CD4-positive, alpha-beta T cell (primary cell): ENCODE measurements at regions not wholly inside any gene's neighbourhood (a gene's known extent, or its start where the extent isn't known, plus 50 kb on each side); places are given as distances from the start of the nearest gene placed in this dataset.
"Not testable (repeated sequence)": the region's sequence is repeated elsewhere in the genome, so short reads cannot be mapped to it uniquely, and the experiment has no call there.

Source experiments
- ATAC-seq: fragments of 200-7000 bp; cut with Tn5 transposase; one replicate; pipeline ENCODE4 v1.10.0; 2022; ENCODE audit warnings: mild to moderate bottlenecking; ENCODE audit not compliant: poor library complexity
- CTCF ChIA-PET: fragments of 350-600 bp; sonication (Branson Sonifier 250); formaldehyde crosslinking; loops from one replicate; lab custom pipeline; 2021; ENCODE audit warnings: antibody characterized with exemption, inconsistent platforms; lab: Charles Lee
- POLR2A ChIA-PET: fragments of 350-600 bp; sonication (Branson Sonifier 250); formaldehyde crosslinking; loops from one replicate; lab custom pipeline; 2021; ENCODE audit warnings: antibody characterized with exemption, inconsistent platforms; lab: Charles Lee
- DNase-seq, 14 experiments: peaks; one replicate each; pipeline ENCODE4 v3.0.0-alpha.2; 2013 to 2020; ENCODE audit warnings: mixed read lengths in 2 of 14
- H3K27ac ChIP-seq, 2 donors: one replicate each; pipeline versions ENCODE4 v1.5.1 to v1.7.0; 2013; ENCODE audit warnings: low read length in 2 of 2, low read depth in 1 of 2, mild to moderate bottlenecking in 1 of 2
- H3K27me3 ChIP-seq, 2 experiments: 1 replicate in 1 of 2; 2 replicates in 1 of 2; pipeline versions ENCODE4 v1.6.1 to v1.7.0; 2013; ENCODE audit warnings: low read length in 2 of 2, control low read depth in 1 of 2, mild to moderate bottlenecking in 1 of 2, moderate library complexity in 1 of 2; ENCODE audit not compliant: insufficient read depth in 2 of 2, control insufficient read depth in 1 of 2
- H3K36me3 ChIP-seq: one replicate; pipeline ENCODE4 v1.6.1; 2013; ENCODE audit warnings: low read length, control low read depth; ENCODE audit not compliant: insufficient read depth
- H3K4me1 ChIP-seq: one replicate; pipeline ENCODE4 v1.6.1; 2013; ENCODE audit warnings: low read length, control low read depth; ENCODE audit not compliant: insufficient read depth
- H3K4me3 ChIP-seq: one replicate; pipeline ENCODE4 v1.5.1; 2013; ENCODE audit warnings: mild to moderate bottlenecking, low read length, moderate library complexity
- H3K9me3 ChIP-seq, 2 experiments: 1 replicate in 1 of 2; 2 replicates in 1 of 2; pipeline versions ENCODE4 v1.6.1 to v1.7.0; 2013; ENCODE audit warnings: low read length in 2 of 2, mild to moderate bottlenecking in 2 of 2, control low read depth in 1 of 2, moderate library complexity in 1 of 2; ENCODE audit not compliant: control insufficient read depth in 1 of 2, insufficient read depth in 1 of 2
- H3K27ac Mint-ChIP-seq: one replicate; pipeline ENCODE4 v1.8.0; 2020; ENCODE audit warnings: mixed read lengths
- H3K27me3 Mint-ChIP-seq: one replicate; pipeline ENCODE4 v1.8.0; 2021; ENCODE audit warnings: mixed read lengths
- H3K36me3 Mint-ChIP-seq: one replicate; pipeline ENCODE4 v1.8.0; 2021; ENCODE audit warnings: low read depth, mixed read lengths
- H3K4me1 Mint-ChIP-seq: one replicate; pipeline ENCODE4 v1.8.0; 2021; ENCODE audit warnings: low read depth, mixed read lengths
- H3K4me3 Mint-ChIP-seq: one replicate; pipeline ENCODE4 v1.8.0; 2020; ENCODE audit warnings: mild to moderate bottlenecking, mixed read lengths
- H3K9me3 Mint-ChIP-seq: one replicate; pipeline ENCODE4 v1.8.0; 2020; ENCODE audit warnings: mixed read lengths
- CTCF ChIP-seq: fragments of 200-600 bp; IDR thresholded peaks from one replicate; pipeline ENCODE4 v1.8.0; 2022; ENCODE audit warnings: antibody characterized with exemption, mild to moderate bottlenecking
- intact Hi-C, 2 experiments: fragments of 100-400 bp; cut with DNase I in 1 of 2; cut with micrococcal nuclease in 1 of 2; formaldehyde crosslinking; loops; one replicate each; pipeline versions ENCODE4 v1.15.1 to v1.9.0; 2023 to 2025; cut with DNase I, micrococcal nuclease

GRCh38 chr14:40684328-40684727 lies 922.3 kb upstream of the LRFN5 start:
- intact Hi-C loops = no loop called here
- H3K36me3 Mint-ChIP-seq = no peaks in the 10 kb centered on the region
- peaks cover 0 to 3% of the 10 kb centered on the region in 2 experiments for H3K9me3 ChIP-seq
- ATAC-seq = no peak
- no peak overlapping the region for H3K4me3 Mint-ChIP-seq
- H3K4me1 ChIP-seq = no peaks in the 10 kb centered on the region
- H3K27me3 ChIP-seq = no peaks in the 10 kb centered on the region
- H3K36me3 ChIP-seq = no peaks in the 10 kb centered on the region
- H3K9me3 Mint-ChIP-seq = peaks cover 8% of the 10 kb centered on the region
- no peak overlapping the region for H3K4me3 ChIP-seq
- H3K27ac Mint-ChIP-seq = no peak overlapping the region
- TF ChIP-seq CTCF = no peak
- no peaks in the 10 kb centered on the region for H3K27me3 Mint-ChIP-seq
- H3K27ac ChIP-seq = no peak overlapping the region
- no peak for DNase-seq
- H3K4me1 Mint-ChIP-seq = no peaks in the 10 kb centered on the region
- CTCF ChIA-PET = no interaction called here
- POLR2A ChIA-PET = no interaction called here

- intact Hi-C loops = no loop called here
- no peak overlapping the region for H3K4me3 ChIP-seq
- DNase-seq (no peak), ATAC-seq (no peak)
- ChIA-PET CTCF (no interaction called here), POLR2A (no interaction called here)
- peaks cover 8% of the 10 kb centered on the region for H3K9me3 Mint-ChIP-seq
- H3K27ac ChIP-seq = no peak overlapping the region
- no peaks in the 10 kb centered on the region for H3K4me1 Mint-ChIP-seq
- no peak overlapping the region for H3K4me3 Mint-ChIP-seq
- TF ChIP-seq CTCF = no peak
- H3K36me3 ChIP-seq = no peaks in the 10 kb centered on the region
- peaks cover 0 to 7% of the 10 kb centered on the region in 2 experiments for H3K9me3 ChIP-seq
- H3K4me1 ChIP-seq = no peaks in the 10 kb centered on the region
- no peak overlapping the region for H3K27ac Mint-ChIP-seq
- no peaks in the 10 kb centered on the region for H3K27me3 Mint-ChIP-seq
- H3K27me3 ChIP-seq = no peaks in the 10 kb centered on the region
- no peaks in the 10 kb centered on the region for H3K36me3 Mint-ChIP-seq
Measured at GRCh38 chr14:40682131-40682913, 924.4 kb upstream of the LRFN5 start.

GRCh38 chr14:40679256-40679655 lies 927.4 kb upstream of the LRFN5 start:
- ChIA-PET CTCF (no interaction called here), POLR2A (no interaction called here)
- DNase-seq (no peak), ATAC-seq (no peak)
- Mint-ChIP-seq H3K27me3 (no peaks in the 10 kb centered on the region), H3K36me3 (no peaks in the 10 kb centered on the region), H3K4me3 (no peak overlapping the region), H3K27ac (no peak overlapping the region), H3K4me1 (no peaks in the 10 kb centered on the region), H3K9me3 (peaks cover 5% of the 10 kb centered on the region)
- no peak for TF ChIP-seq CTCF
- H3K4me3 ChIP-seq = no peak overlapping the region
- no peaks in the 10 kb centered on the region for H3K36me3 ChIP-seq
- no peaks in the 10 kb centered on the region for H3K27me3 ChIP-seq
- intact Hi-C loops = no loop called here
- no peaks in the 10 kb centered on the region for H3K4me1 ChIP-seq
- H3K27ac ChIP-seq = no peak overlapping the region
- H3K9me3 ChIP-seq = peaks cover 0 to 7% of the 10 kb centered on the region in 2 experiments

GRCh38 chr14:40677206-40677605 lies 929.5 kb upstream of the LRFN5 start:
- H3K4me1 ChIP-seq, intact Hi-C loops: not testable (repeated sequence)

More at GRCh38 chr14:40677206-40677605, 929.5 kb upstream of the LRFN5 start:
- ATAC-seq, H3K4me3 Mint-ChIP-seq, H3K27ac ChIP-seq, H3K4me1 Mint-ChIP-seq, H3K27ac Mint-ChIP-seq, DNase-seq, H3K27me3 ChIP-seq, POLR2A ChIA-PET, H3K9me3 ChIP-seq, H3K4me3 ChIP-seq, H3K36me3 ChIP-seq, CTCF ChIA-PET, H3K27me3 Mint-ChIP-seq, H3K36me3 Mint-ChIP-seq, H3K9me3 Mint-ChIP-seq: not testable (repeated sequence)
